ENCODE measurements at regions not wholly inside any gene's neighbourhood (a gene's known extent, or its start where the extent isn't known, plus 50 kb on each side); places are given as distances from the start of the nearest gene placed in this dataset.

GRCh38 chr7:68692511-68692910, 905.8 kb upstream of the AUTS2 start:
- TF ChIP-seq CTCF (IDR thresholded peaks at IDR 0.05) (no peak), POLR2A (IDR thresholded peaks at IDR 0.05) (no peak), EP300 (IDR thresholded peaks at IDR 0.05) (no peak), POLR2AphosphoS5 (IDR thresholded peaks at IDR 0.05) (no peak)
- Histone ChIP-seq H3K4me1 (no peaks in the 10 kb centered on the region), H3K4me3 (no peak overlapping the region), H3K9me3 (peaks cover 0 to 4% (median 0%) of the 10 kb centered on the region in 4 donors), H3K27ac (no peak overlapping the region), H3K36me3 (no peaks in the 10 kb centered on the region), H3K27me3 (no peaks in the 10 kb centered on the region)
- DNase-seq (no peak), ATAC-seq (ENCODE audit: low FRiP score in 2 of 2) (no peak)
- WGBS, 2 donors: 87 to 95% methylated on average over 4 of the region's 4 CpGs

- 29 to 35% methylated on average over 1 of the region's 1 CpG for WGBS, 2 donors
- Histone ChIP-seq H3K27me3 (no peaks in the 10 kb centered on the region), H3K9me3 (peaks cover 0 to 4% (median 0%) of the 10 kb centered on the region in 4 donors), H3K36me3 (no peaks in the 10 kb centered on the region), H3K4me3 (no peak overlapping the region), H3K4me1 (no peaks in the 10 kb centered on the region), H3K27ac (no peak overlapping the region)
- ATAC-seq (ENCODE audit: low FRiP score in 2 of 2): no peak
- TF ChIP-seq EP300 (IDR thresholded peaks at IDR 0.05) (no peak), POLR2AphosphoS5 (IDR thresholded peaks at IDR 0.05) (no peak), CTCF (IDR thresholded peaks at IDR 0.05) (no peak), POLR2A (IDR thresholded peaks at IDR 0.05) (no peak)
- DNase-seq: no peak
These were observed 903.6 kb upstream of the AUTS2 start for GRCh38 chr7:68694656-68695055.

GRCh38 chr7:68697796-68698280, 900.4 kb upstream of the AUTS2 start:
- WGBS, 2 donors: 64 to 73% methylated on average over 7 of the region's 7 CpGs
- ATAC-seq (ENCODE audit: low FRiP score in 2 of 2) (no peak), DNase-seq (no peak)
- Histone ChIP-seq H3K36me3 (no peaks in the 10 kb centered on the region), H3K27ac (no peak overlapping the region), H3K4me3 (no peak overlapping the region), H3K4me1 (no peaks in the 10 kb centered on the region), H3K9me3 (peaks cover 0 to 4% (median 0%) of the 10 kb centered on the region in 4 donors), H3K27me3 (no peaks in the 10 kb centered on the region)
- TF ChIP-seq CTCF (IDR thresholded peaks at IDR 0.05): no peak
- TF ChIP-seq POLR2AphosphoS5 (IDR thresholded peaks at IDR 0.05): no peak
- TF ChIP-seq POLR2A (IDR thresholded peaks at IDR 0.05): no peak
- TF ChIP-seq EP300 (IDR thresholded peaks at IDR 0.05): no peak

- no peaks in the 10 kb centered on the region for H3K4me1 ChIP-seq
- DNase-seq: no peak
- ATAC-seq (ENCODE audit: low FRiP score in 2 of 2): no peak
- no peak overlapping the region for H3K27ac ChIP-seq
- no peak overlapping the region for H3K4me3 ChIP-seq
- 59 to 65% methylated on average over 4 to 6 of the region's 6 CpGs for WGBS, 2 donors
- H3K27me3 ChIP-seq: no peaks in the 10 kb centered on the region
- H3K36me3 ChIP-seq: no peaks in the 10 kb centered on the region
- no peak for TF ChIP-seq CTCF (IDR thresholded peaks at IDR 0.05)
- TF ChIP-seq POLR2A (IDR thresholded peaks at IDR 0.05): no peak
- no peak for TF ChIP-seq POLR2AphosphoS5 (IDR thresholded peaks at IDR 0.05)
- TF ChIP-seq EP300 (IDR thresholded peaks at IDR 0.05): no peak
- H3K9me3 ChIP-seq: no peaks in the 10 kb centered on the region
These were observed 899.1 kb upstream of the AUTS2 start for GRCh38 chr7:68699090-68699711.

- no peaks in the 10 kb centered on the region for H3K4me1 ChIP-seq
- H3K27me3 ChIP-seq: no peaks in the 10 kb centered on the region
- no peak overlapping the region for H3K4me3 ChIP-seq
- ATAC-seq (ENCODE audit: low FRiP score in 2 of 2): no peak
- no peak for DNase-seq
- H3K36me3 ChIP-seq: no peaks in the 10 kb centered on the region
- H3K9me3 ChIP-seq: no peaks in the 10 kb centered on the region
- 70 to 72% methylated on average over 3 of the region's 3 CpGs for WGBS, 2 donors
- no peak overlapping the region for H3K27ac ChIP-seq
- TF ChIP-seq POLR2AphosphoS5 (IDR thresholded peaks at IDR 0.05) (no peak), EP300 (IDR thresholded peaks at IDR 0.05) (no peak), POLR2A (IDR thresholded peaks at IDR 0.05) (no peak), CTCF (IDR thresholded peaks at IDR 0.05) (no peak)
These were observed 897.9 kb upstream of the AUTS2 start for GRCh38 chr7:68700414-68700813.
